Kidney epithelial cell (primary cell): ENCODE measurements at regions not wholly inside any gene's neighbourhood (a gene's known extent, or its start where the extent isn't known, plus 50 kb on each side); places are given as distances from the start of the nearest gene placed in this dataset.

Experiments used
- DNase-seq: peaks from one replicate; pipeline ENCODE4 v3.0.0-alpha.2; 2010; ENCODE audit warnings: low read depth
- H3K27me3 ChIP-seq: 2 replicates; pipeline ENCODE4 v1.6.0; 2011; ENCODE audit warnings: low read length; ENCODE audit not compliant: control insufficient read depth, insufficient read depth
- H3K36me3 ChIP-seq: 2 replicates; pipeline ENCODE4 v1.5.1; 2011; ENCODE audit warnings: low read length; ENCODE audit not compliant: control insufficient read depth, insufficient read depth
- H3K4me3 ChIP-seq: 2 replicates; pipeline ENCODE4 v1.5.1; 2011; ENCODE audit warnings: low read depth, mild to moderate bottlenecking, control low read depth, low read length
- CTCF ChIP-seq: IDR thresholded peaks from 2 replicates; pipeline ENCODE4 v1.5.1; 2011; ENCODE audit warnings: mild to moderate bottlenecking, moderate library complexity, low read length, control low read depth, inconsistent platforms; ENCODE audit not compliant: insufficient read depth, poor library complexity, severe bottlenecking

- Histone ChIP-seq H3K36me3 (no peaks in the 10 kb centered on the region), H3K4me3 (no peak overlapping the region), H3K27me3 (no peaks in the 10 kb centered on the region)
- TF ChIP-seq CTCF = no peak
- DNase-seq = no peak
These were observed 530.4 kb upstream of the IGFBP7 start for GRCh38 chr4:57640391-57641100.

GRCh38 chr4:57639561-57640382 is 529.6 kb upstream of the IGFBP7 start:
- peak; percentile 12 for DNase-seq
- no peak for TF ChIP-seq CTCF
- Histone ChIP-seq H3K4me3 (no peak overlapping the region), H3K36me3 (no peaks in the 10 kb centered on the region), H3K27me3 (no peaks in the 10 kb centered on the region)

GRCh38 chr4:57635910-57636309 is 525.7 kb upstream of the IGFBP7 start:
- no peaks in the 10 kb centered on the region for H3K36me3 ChIP-seq
- no peak for TF ChIP-seq CTCF
- DNase-seq = no peak
- no peaks in the 10 kb centered on the region for H3K27me3 ChIP-seq
- H3K4me3 ChIP-seq = no peak overlapping the region

GRCh38 chr4:57633212-57633859 is 523.2 kb upstream of the IGFBP7 start:
- Histone ChIP-seq H3K27me3 (no peaks in the 10 kb centered on the region), H3K4me3 (no peak overlapping the region), H3K36me3 (no peaks in the 10 kb centered on the region)
- no peak for TF ChIP-seq CTCF
- DNase-seq = no peak

- no peak for DNase-seq
- Histone ChIP-seq H3K36me3 (no peaks in the 10 kb centered on the region), H3K4me3 (no peak overlapping the region), H3K27me3 (no peaks in the 10 kb centered on the region)
- TF ChIP-seq CTCF = no peak
These were observed 522.4 kb upstream of the IGFBP7 start for GRCh38 chr4:57632564-57632963.
